Neural cell (in vitro differentiated cells): ENCODE measurements at regions not wholly inside any gene's neighbourhood (a gene's known extent, or its start where the extent isn't known, plus 50 kb on each side); places are given as distances from the start of the nearest gene placed in this dataset.

ENCODE experiments used
- EP300 ChIP-seq: fragments of 450-650 bp; conservative IDR thresholded peaks from 2 replicates; pipeline ENCODE4 v1.6.1; 2014; ENCODE audit warnings: antibody characterized with exemption, mild to moderate bottlenecking, moderate library complexity; ENCODE audit not compliant: poor library complexity, severe bottlenecking
- EZH2 ChIP-seq: fragments of 200-600, 300-800 bp; shearing (Covaris generic), sonication (generic); IDR thresholded peaks from 2 replicates; pipeline ENCODE4 v1.6.1; 2014; ENCODE audit warnings: antibody characterized with exemption, low read length, borderline replicate concordance, mild to moderate bottlenecking; ENCODE audit not compliant: insufficient read depth, poor library complexity, severe bottlenecking
- MXI1 ChIP-seq: fragments of 450-650 bp; conservative IDR thresholded peaks from 2 replicates; pipeline ENCODE4 v1.6.1; 2014; ENCODE audit warnings: antibody characterized with exemption, mild to moderate bottlenecking; ENCODE audit not compliant: poor library complexity, severe bottlenecking
- POLR2AphosphoS5 ChIP-seq: IDR thresholded peaks from 2 replicates; pipeline ENCODE4 v1.6.1; 2012
- RAD21 ChIP-seq: fragments of 450-650 bp; conservative IDR thresholded peaks from 2 replicates; pipeline ENCODE4 v1.6.1; 2014; ENCODE audit warnings: antibody characterized with exemption, mild to moderate bottlenecking, moderate library complexity
- SMC3 ChIP-seq: fragments of 450-650 bp; conservative IDR thresholded peaks from 2 replicates; pipeline ENCODE4 v1.6.1; 2014; ENCODE audit warnings: antibody characterized with exemption, mild to moderate bottlenecking, moderate library complexity; ENCODE audit not compliant: poor library complexity
- TAF1 ChIP-seq: IDR thresholded peaks from 2 replicates; pipeline ENCODE4 v1.6.1; 2012; ENCODE audit warnings: low read depth
- TF ChIP-seq, protein P1 (sequence below): fragments of 450-650 bp; IDR thresholded peaks from 2 replicates; pipeline ENCODE4 v1.5.1; 2014; ENCODE audit warnings: antibody characterized with exemption, mild to moderate bottlenecking, moderate library complexity; ENCODE audit not compliant: poor library complexity, severe bottlenecking
- TF ChIP-seq, protein P2 (sequence below): IDR thresholded peaks from 2 replicates; pipeline ENCODE4 v1.6.1; 2012; ENCODE audit warnings: borderline replicate concordance

DNA sequence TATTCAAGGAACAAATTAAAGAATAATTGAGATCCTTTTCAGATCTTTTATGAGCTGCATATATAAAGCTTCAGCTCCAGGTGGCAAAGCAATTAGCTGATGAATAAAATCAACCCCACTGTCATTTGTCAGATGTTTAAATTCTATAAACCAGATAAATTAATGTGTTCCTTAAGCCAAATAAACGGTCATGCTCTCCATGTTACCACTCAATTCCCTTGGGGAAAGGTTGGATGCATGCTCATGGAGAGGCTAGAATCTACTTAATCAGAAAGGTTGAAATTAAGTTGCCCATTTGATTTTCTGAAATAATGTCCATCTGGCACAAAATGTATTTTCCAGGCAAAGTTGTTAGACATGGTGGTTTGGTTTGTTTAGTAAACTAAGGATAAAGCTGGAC, 282.5 kb upstream of the SPRED2 start:
- TF ChIP-seq EP300 (no peak), EZH2 (no peak), TAF1 (no peak), POLR2AphosphoS5 (no peak), SMC3 (no peak), RAD21 (no peak), MXI1 (no peak)
- TF ChIP-seq, protein P1, sequence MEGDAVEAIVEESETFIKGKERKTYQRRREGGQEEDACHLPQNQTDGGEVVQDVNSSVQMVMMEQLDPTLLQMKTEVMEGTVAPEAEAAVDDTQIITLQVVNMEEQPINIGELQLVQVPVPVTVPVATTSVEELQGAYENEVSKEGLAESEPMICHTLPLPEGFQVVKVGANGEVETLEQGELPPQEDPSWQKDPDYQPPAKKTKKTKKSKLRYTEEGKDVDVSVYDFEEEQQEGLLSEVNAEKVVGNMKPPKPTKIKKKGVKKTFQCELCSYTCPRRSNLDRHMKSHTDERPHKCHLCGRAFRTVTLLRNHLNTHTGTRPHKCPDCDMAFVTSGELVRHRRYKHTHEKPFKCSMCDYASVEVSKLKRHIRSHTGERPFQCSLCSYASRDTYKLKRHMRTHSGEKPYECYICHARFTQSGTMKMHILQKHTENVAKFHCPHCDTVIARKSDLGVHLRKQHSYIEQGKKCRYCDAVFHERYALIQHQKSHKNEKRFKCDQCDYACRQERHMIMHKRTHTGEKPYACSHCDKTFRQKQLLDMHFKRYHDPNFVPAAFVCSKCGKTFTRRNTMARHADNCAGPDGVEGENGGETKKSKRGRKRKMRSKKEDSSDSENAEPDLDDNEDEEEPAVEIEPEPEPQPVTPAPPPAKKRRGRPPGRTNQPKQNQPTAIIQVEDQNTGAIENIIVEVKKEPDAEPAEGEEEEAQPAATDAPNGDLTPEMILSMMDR: no peak
- TF ChIP-seq, protein P2, sequence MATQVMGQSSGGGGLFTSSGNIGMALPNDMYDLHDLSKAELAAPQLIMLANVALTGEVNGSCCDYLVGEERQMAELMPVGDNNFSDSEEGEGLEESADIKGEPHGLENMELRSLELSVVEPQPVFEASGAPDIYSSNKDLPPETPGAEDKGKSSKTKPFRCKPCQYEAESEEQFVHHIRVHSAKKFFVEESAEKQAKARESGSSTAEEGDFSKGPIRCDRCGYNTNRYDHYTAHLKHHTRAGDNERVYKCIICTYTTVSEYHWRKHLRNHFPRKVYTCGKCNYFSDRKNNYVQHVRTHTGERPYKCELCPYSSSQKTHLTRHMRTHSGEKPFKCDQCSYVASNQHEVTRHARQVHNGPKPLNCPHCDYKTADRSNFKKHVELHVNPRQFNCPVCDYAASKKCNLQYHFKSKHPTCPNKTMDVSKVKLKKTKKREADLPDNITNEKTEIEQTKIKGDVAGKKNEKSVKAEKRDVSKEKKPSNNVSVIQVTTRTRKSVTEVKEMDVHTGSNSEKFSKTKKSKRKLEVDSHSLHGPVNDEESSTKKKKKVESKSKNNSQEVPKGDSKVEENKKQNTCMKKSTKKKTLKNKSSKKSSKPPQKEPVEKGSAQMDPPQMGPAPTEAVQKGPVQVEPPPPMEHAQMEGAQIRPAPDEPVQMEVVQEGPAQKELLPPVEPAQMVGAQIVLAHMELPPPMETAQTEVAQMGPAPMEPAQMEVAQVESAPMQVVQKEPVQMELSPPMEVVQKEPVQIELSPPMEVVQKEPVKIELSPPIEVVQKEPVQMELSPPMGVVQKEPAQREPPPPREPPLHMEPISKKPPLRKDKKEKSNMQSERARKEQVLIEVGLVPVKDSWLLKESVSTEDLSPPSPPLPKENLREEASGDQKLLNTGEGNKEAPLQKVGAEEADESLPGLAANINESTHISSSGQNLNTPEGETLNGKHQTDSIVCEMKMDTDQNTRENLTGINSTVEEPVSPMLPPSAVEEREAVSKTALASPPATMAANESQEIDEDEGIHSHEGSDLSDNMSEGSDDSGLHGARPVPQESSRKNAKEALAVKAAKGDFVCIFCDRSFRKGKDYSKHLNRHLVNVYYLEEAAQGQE: no peak
